Ammon's horn (tissue), 1 donor: ENCODE measurements at regions not wholly inside any gene's neighbourhood (a gene's known extent, or its start where the extent isn't known, plus 50 kb on each side); places are given as distances from the start of the nearest gene placed in this dataset.
A peak's percentile ranks its signal among the peaks of the same experiment; 100 is the strongest.

Experiments used
- DNase-seq: peaks from one replicate; pipeline ENCODE4 v3.0.0-alpha.2; 2016; ENCODE audit warnings: low spot score

DNA sequence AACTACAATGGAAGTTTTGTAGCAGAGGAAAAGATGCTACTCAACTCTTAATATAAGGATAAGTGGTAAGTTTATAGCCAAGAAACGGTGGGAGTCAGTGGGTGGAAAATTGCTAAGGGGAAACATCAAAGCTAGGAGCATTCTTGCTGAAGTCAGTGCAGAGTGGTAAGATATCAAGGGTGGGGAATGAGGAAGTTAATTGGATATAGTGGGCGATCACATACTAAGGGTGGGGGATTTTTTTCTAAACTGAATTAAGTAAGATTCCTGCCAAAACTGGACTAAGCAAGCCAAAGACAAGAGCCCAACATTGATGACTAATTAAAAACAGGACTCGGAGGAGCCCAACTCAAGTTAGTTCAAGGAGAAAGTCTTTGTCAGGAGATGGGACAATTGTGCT lies 525.4 kb downstream of the CCDC85A start:
- no peak for DNase-seq

DNA sequence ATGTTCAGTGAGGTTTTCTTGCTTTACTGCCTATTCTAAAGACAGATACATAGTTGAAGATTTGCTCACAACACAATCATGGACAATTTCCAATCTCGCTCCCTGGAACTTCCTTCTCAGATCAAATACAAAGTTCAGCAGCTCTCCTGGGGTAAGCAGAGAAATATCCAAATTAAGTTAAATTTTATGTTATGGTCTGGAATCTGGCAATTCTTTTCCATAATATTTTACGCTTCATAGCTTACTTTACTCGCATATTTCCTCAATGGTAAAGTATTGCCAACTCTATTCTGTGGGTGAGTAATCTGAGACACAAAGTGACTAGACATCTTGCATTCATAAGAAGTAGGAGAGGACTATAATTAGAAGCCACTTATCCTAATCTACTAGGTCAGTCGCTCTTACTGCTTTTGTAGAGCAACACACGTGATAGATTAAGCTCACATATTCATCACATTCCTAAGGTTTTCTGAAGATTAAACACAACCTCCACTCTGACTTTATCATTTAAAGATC lies 529.4 kb downstream of the CCDC85A start:
- no peak for DNase-seq

GRCh38 chr2:56713978-56714377 lies 530.2 kb downstream of the CCDC85A start:
- DNase-seq, result no peak

- DNase-seq, result no peak
Measured at GRCh38 chr2:56714400-56714799, 530.6 kb downstream of the CCDC85A start.

GRCh38 chr2:56715683-56716082 lies 531.9 kb downstream of the CCDC85A start:
- peak; percentile 3 for DNase-seq

- DNase-seq, result no peak
Measured at GRCh38 chr2:56718413-56718812, 534.6 kb downstream of the CCDC85A start.

DNA sequence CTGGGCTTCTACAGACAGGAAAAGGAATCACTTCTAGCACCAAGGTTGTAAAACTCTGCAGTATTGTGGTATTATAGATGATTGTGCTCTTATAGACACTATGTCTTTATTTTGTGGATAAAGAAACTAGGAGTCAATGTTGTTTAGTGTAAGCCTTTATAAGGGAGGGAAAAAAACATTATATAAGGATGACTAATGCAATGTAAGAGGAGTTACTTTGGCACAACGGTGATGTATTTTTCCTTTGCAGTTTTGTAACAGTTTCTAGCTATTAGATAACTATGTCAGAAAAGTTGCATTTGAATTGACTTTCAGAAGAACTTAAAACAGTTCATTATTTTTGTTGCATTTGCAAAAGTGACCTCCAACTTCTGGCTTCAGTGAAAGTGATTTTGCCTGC lies 545.4 kb downstream of the CCDC85A start:
- DNase-seq, result no peak

- no peak for DNase-seq
Measured at GRCh38 chr2:56732946-56733345, 549.2 kb downstream of the CCDC85A start.

GRCh38 chr2:56739413-56739812 lies 555.6 kb downstream of the CCDC85A start:
- DNase-seq, result no peak

- DNase-seq, result peak; percentile 14
Measured at GRCh38 chr2:56741601-56742102, 557.9 kb downstream of the CCDC85A start.

GRCh38 chr2:56743807-56744206 lies 560.0 kb downstream of the CCDC85A start:
- DNase-seq, result no peak

GRCh38 chr2:56749152-56749752 lies 565.5 kb downstream of the CCDC85A start:
- DNase-seq, result peak; percentile 21

DNA sequence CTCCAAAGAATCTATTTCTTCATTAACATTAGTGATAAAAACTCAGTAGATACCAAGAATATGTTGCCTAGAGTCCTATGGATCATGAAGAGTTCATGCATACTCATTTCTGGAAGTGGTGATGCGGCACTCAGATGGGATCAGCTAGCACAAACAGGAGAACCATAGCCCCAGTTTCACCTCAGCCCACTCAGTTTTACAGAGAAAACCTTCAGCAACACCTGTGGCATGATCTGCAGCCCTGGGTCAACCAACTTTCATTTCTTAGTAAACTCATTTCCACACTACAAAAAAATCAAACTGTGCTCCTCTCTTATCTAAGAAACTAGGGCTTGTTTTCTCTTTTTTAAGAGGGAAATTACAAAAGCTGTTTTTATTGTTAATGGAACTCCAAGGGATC lies 569.4 kb downstream of the CCDC85A start:
- DNase-seq, result no peak

DNA sequence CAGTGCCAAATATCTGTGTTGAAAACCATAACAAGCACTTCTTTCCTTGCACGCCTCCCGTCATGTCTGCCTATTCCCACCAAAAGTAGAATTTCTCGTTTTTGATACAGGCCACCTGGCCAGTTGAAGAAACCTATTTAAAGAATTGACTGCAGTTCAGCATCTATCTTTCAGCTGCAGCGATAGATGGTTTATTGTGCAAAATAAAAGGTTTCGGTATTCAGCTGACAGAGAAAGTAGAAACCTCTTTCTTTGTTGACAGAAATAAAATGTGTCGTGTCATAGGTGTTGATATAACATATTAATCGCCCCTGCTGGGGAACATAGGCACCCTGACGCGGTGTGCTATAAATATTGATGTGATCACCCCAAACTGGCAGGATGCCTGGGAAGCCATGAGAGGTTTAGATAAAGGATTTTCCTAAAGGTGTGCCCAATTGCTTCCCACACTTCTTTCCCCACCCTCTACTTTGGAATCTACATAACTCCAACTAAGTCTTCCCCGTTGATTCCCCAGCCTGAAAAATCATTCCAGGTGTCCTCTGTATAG lies 570.4 kb downstream of the CCDC85A start:
- no peak for DNase-seq

DNA sequence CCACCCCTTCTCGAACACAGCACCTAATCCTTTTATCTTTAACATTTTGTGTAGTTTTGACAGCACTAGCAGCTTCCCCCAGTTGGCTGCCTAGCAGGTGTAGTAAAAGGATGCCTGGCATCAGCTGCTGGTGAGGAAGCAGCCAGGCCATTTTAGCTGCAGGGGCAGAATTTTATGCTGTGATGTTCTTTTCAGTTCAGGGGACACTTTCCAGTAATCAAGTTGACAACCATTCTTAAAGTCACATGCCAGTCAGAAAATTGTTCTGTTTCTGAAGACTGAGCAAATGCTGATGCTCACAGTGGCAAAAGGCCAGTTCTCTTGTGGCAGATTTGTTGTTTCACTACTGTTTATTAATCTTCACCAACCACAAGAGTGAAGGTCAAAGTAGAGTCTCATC lies 570.8 kb downstream of the CCDC85A start:
- DNase-seq, result no peak

DNA sequence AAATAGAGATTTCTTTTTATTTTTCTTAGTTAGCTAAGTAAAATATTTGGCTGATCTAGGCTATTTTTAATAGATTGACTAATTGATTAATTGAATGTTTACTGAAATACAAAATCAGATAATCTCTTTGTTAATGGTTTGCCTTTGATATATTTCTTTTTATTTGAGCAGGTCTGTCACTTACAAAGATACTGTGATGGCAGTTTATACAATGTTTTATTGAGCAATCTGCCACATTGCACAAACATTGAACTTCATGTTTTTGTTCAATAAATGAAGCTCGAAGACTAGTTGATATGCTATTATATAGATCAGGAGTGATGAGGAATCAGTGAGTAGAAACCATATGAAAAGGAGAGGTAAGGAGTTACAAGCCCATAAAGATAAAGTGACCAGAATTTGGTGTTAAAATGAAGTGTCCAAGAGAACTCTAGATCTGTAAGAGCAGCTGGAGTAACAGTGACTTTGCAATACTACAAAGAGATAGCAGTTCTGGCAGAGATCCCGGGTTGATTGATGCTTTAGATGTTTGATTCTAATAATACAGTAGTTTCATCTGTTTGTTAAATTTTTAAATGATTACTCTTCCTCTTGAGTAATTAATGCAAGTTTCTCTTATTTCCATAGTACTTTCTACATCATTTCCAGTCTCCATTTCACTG lies 574.2 kb downstream of the CCDC85A start:
- no peak for DNase-seq

DNA sequence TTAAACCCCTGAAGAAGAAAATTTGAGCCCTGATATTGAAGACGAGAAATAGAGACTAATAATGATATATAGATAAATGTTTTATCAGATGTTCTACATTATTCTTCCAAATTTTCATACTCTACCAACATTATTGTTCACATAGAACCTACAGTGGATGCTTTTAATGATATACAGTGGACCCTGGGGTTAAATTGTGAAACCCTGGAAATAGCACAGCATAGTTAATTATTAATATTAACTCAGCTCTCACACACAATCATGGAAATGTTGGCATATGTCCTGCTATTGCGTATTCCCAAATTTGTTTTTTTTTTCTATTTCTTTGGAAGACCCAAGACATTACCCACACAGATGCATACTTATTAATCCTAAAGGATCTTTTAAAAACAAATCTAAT lies 579.9 kb downstream of the CCDC85A start:
- no peak for DNase-seq

DNA sequence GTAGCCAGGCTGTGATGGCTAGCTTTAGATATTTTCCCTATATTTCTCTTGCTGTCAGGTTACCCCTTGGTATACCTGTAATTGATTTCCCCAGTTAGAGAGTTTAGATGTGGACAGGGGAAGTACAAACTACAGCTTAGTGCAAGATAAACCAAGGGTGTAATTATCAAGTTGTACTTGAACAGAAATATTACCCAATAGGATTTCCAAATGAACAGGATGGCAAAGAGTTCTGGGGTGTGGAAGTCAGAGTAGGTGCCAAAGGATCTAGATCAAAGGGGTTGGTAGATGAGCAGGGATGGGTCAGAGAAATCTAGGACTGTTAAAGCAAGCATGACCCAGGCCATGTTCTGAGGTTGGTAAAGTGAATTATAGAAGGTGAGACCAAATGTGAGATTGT lies 585.2 kb downstream of the CCDC85A start:
- no peak for DNase-seq

DNA sequence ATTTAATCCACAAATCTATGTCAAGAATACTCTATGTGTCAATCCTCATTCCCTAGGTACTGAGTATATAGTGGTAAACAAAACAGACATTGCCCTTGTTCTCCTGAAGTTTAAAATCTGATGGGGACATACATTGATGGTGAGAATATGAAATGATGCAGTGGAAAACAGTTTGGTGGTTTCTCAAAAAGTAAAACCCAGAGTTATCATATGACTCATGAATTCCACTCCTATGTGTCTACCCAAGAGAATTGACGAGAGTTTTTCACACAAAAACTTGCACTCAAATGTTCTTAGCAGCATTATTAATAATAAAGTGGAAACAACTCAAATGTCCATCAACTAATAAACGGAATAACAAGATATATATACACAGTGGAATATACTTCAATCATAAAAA lies 586.7 kb downstream of the CCDC85A start:
- no peak for DNase-seq

DNA sequence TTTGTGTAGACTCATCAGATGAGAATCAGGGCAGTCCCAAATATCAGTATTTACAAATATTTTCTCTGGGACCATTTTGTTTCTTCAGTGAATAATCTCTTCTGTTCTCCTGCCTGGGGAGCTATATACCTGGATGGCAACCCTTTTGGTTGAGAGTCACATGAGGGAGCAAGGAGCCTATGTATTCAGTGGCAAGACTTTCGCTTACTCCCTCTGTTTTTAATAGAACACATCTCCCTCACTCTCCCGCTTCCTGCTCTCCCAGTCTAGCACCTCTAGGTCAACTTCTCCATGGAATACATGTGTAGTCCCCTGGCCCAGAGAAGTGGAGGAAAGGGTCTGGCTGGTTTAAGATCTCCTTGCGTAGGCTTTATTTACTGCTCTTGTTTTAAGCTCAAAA lies 600.3 kb downstream of the CCDC85A start:
- DNase-seq, result no peak

DNA sequence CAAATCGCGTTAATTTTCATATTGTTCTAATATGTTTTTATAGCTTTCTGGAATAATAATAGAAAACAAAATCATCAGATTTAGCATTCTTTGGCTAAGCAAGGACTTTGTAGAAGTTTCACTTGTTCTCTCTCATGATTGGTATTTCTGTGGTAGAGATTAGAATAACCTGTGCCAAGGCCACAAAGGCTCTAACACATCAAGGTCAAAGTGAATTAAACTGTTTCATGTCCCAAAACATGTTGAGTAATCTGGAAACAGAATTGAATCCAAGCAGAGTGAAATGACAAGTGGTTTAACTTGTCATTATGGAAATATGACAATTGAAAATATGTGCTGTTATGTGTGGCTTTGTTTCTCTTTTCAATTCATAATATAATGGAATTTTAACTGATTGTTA lies 617.4 kb downstream of the CCDC85A start:
- DNase-seq, result no peak

DNA sequence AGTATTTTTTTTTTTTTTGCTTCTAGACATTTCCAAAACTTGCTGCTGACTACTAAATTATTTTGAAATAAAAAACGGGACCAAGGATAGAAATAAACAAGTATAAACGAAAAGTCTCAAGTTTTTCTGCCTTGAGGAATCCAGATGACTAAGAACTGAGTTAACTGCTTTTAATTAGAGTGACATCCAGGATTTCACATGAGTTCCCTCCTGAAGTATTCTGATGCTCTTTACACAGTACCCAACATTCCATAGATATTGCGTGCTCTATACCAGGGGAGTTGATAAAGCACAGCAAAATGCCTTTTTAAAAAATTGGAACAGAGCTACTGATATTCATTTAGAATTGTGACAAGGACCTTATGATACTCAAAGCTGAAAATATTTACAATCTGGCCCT lies 618.0 kb downstream of the CCDC85A start:
- DNase-seq, result no peak

- no peak for DNase-seq
Measured at GRCh38 chr2:56803596-56803995, 619.8 kb downstream of the CCDC85A start.
